Panc1 (cell line): ENCODE measurements at regions not wholly inside any gene's neighbourhood (a gene's known extent, or its start where the extent isn't known, plus 50 kb on each side); places are given as distances from the start of the nearest gene placed in this dataset.

ENCODE experiments used
- CTCF ChIP-seq: fragments of 450-650 bp; IDR thresholded peaks from 2 replicates; pipeline ENCODE4 v1.5.1; 2017; ENCODE audit warnings: mild to moderate bottlenecking
- POLR2AphosphoS5 ChIP-seq: IDR thresholded peaks from 2 replicates; pipeline ENCODE4 v1.6.1; 2012; ENCODE audit warnings: mild to moderate bottlenecking, low read depth, low read length, moderate library complexity
- REST ChIP-seq, 2 experiments: IDR thresholded peaks; 2 replicates each; pipeline ENCODE4 v1.6.1; 2011 to 2012; ENCODE audit warnings: low read depth in 2 of 2, control low read depth in 1 of 2, low read length in 1 of 2, mild to moderate bottlenecking in 1 of 2, moderate library complexity in 1 of 2; ENCODE audit not compliant: insufficient read depth in 1 of 2
- SIN3A ChIP-seq: IDR thresholded peaks from 2 replicates; pipeline ENCODE4 v1.6.1; 2012; ENCODE audit warnings: low read depth, mild to moderate bottlenecking, low read length, moderate library complexity, borderline replicate concordance; ENCODE audit not compliant: insufficient read depth
- TCF7L2 ChIP-seq: IDR thresholded peaks from 2 replicates; pipeline ENCODE4 v1.6.1; 2011; ENCODE audit warnings: mild to moderate bottlenecking, low read depth, low read length, inconsistent platforms

DNA sequence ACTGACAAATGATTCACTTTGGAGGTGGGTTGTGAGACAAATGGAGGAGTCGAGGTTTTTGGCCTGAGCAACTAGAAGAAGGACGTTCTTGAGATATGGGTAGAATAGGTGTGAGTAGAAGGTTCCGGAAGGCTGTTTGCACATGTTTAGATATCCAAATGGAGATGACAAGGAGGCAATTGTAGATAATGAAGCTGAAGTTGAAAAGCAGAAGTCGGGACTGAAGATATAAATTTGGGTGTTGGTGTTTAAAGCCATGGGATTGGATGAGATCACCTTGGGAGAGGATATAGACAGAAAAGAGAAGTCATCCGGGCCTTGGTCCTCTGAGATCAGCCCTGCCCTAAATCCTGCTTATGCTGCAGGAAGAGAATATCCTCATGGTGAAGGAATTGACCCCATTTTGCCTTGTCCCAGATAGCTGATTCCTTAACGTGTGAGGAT lies 75.5 kb upstream of the CD44 start:
- TF ChIP-seq POLR2AphosphoS5, result no peak
- no peak for TF ChIP-seq CTCF
- no peak for TF ChIP-seq REST (IDR thresholded peaks at IDR 0.05; ENCODE audit: insufficient read depth in 1 of 2, low read depth in 2 of 2, low read length in 1 of 2)
- no peak for TF ChIP-seq TCF7L2
- no peak for TF ChIP-seq SIN3A
